Esophagus squamous epithelium (tissue), 5 donors: ENCODE measurements at regions not wholly inside any gene's neighbourhood (a gene's known extent, or its start where the extent isn't known, plus 50 kb on each side); places are given as distances from the start of the nearest gene placed in this dataset.

Source experiments
- DNase-seq: peaks from one replicate; lab custom pipeline; 2025; lab: John Stamatoyannopoulos, UW
- H3K27ac ChIP-seq, 4 donors: fragments of 200-600 bp; sonication (generic); one replicate each; pipeline ENCODE4 v1.5.1; 2016 to 2019; ENCODE audit warnings: mild to moderate bottlenecking in 1 of 4
- H3K27me3 ChIP-seq, 4 donors: fragments of 200-600 bp; sonication (generic); 1 replicate in 3 of 4; 2 replicates in 1 of 4; pipeline versions ENCODE4 v1.5.1 to v1.6.0; 2017 to 2021; ENCODE audit warnings: antibody characterized with exemption in 1 of 4
- H3K36me3 ChIP-seq, 3 donors: fragments of 200-600 bp; sonication (generic); one replicate each; pipeline ENCODE4 v1.5.1; 2016 to 2019
- H3K4me1 ChIP-seq, 3 donors: fragments of 200-600 bp; sonication (generic); one replicate each; pipeline ENCODE4 v1.5.1; 2017 to 2019
- H3K4me3 ChIP-seq, 4 donors: fragments of 200-600 bp; sonication (generic); 1 replicate in 3 of 4; 2 replicates in 1 of 4; pipeline ENCODE4 v1.5.1; 2016 to 2019; ENCODE audit warnings: mild to moderate bottlenecking in 2 of 4, moderate library complexity in 1 of 4
- H3K9me3 ChIP-seq, 3 donors: fragments of 200-600 bp; sonication (generic); one replicate each; pipeline ENCODE4 v1.5.1; 2016 to 2019
- CTCF ChIP-seq, 6 experiments: fragments of 450-650 bp in 4 of 6; fragments of 200-600 bp in 2 of 6; sonication (generic) in 2 of 6; IDR thresholded peaks; one replicate each; pipeline ENCODE4 v1.5.1; 2016 to 2019; ENCODE audit warnings: antibody characterized with exemption in 6 of 6, mild to moderate bottlenecking in 4 of 6, moderate library complexity in 4 of 6
- POLR2A ChIP-seq, 4 donors: fragments of 450-650 bp; IDR thresholded peaks; one replicate each; pipeline ENCODE4 v1.6.1; 2017; ENCODE audit warnings: antibody characterized with exemption in 4 of 4, mild to moderate bottlenecking in 4 of 4, moderate library complexity in 3 of 4
- WGBS, 2 donors: methylation state at CpG; one replicate each; pipeline ENCODE4 v1.1.5; 2018; 5-methylcytosine and 5-hydroxymethylcytosine counted together
- intact Hi-C: fragments of 100-400 bp; cut with DNase I; formaldehyde crosslinking; loops from one replicate; pipeline ENCODE4 v1.15.0; 2022
- donor health status: DM: yes; HTN: yes; CAD: no.

- intact Hi-C loops: no loop called here
- TF ChIP-seq CTCF (IDR thresholded peaks at IDR 0.05) (no peak), POLR2A (IDR thresholded peaks at IDR 0.05) (no peak)
- 75 to 77% methylated on average over 7 of the region's 7 CpGs for WGBS, 2 donors
- Histone ChIP-seq H3K36me3 (no peaks in the 10 kb centered on the region), H3K27me3 (peaks cover 0 to 4% (median 0%) of the 10 kb centered on the region in 4 donors), H3K4me3 (no peak overlapping the region), H3K4me1 (no peaks in the 10 kb centered on the region), H3K27ac (no peak overlapping the region), H3K9me3 (no peaks in the 10 kb centered on the region)
- no peak for DNase-seq
Observed at GRCh38 chr16:55380485-55380884, 56.5 kb downstream of the IRX6 start.

GRCh38 chr16:55384288-55385247 is 60.6 kb downstream of the IRX6 start:
- no peaks in the 10 kb centered on the region for H3K9me3 ChIP-seq
- intact Hi-C loops: no loop called here
- TF ChIP-seq CTCF (IDR thresholded peaks at IDR 0.05) (no peak), POLR2A (IDR thresholded peaks at IDR 0.05) (no peak)
- DNase-seq: no peak
- peaks cover 0 to 4% (median 0%) of the 10 kb centered on the region in 4 donors for H3K27me3 ChIP-seq
- no peak overlapping the region for H3K27ac ChIP-seq
- 70 to 80% methylated on average over 12 of the region's 12 CpGs for WGBS, 2 donors
- no peaks in the 10 kb centered on the region for H3K36me3 ChIP-seq
- no peak overlapping the region for H3K4me3 ChIP-seq
- peaks cover 0 to 8% (median 0%) of the 10 kb centered on the region in 3 donors for H3K4me1 ChIP-seq

GRCh38 chr16:55385359-55385758 is 61.4 kb downstream of the IRX6 start:
- Histone ChIP-seq H3K36me3 (no peaks in the 10 kb centered on the region), H3K9me3 (no peaks in the 10 kb centered on the region), H3K27ac (no peak overlapping the region), H3K4me3 (no peak overlapping the region), H3K4me1 (peaks cover 0 to 8% (median 0%) of the 10 kb centered on the region in 3 donors), H3K27me3 (peaks cover 0 to 9% (median 0%) of the 10 kb centered on the region in 4 donors)
- intact Hi-C loops: no loop called here
- no peak for TF ChIP-seq POLR2A (IDR thresholded peaks at IDR 0.05)
- TF ChIP-seq CTCF (IDR thresholded peaks at IDR 0.05): no peak
- no peak for DNase-seq
- WGBS, 2 donors: 66 to 72% methylated on average over 3 of the region's 3 CpGs

GRCh38 chr16:55386534-55387296 is 62.7 kb downstream of the IRX6 start:
- no peaks in the 10 kb centered on the region for H3K9me3 ChIP-seq
- intact Hi-C loops: no loop called here
- H3K27ac ChIP-seq: no peak overlapping the region
- no peak for TF ChIP-seq POLR2A (IDR thresholded peaks at IDR 0.05)
- no peak for TF ChIP-seq CTCF (IDR thresholded peaks at IDR 0.05)
- DNase-seq: no peak
- no peaks in the 10 kb centered on the region for H3K36me3 ChIP-seq
- peaks cover 0 to 5% (median 0%) of the 10 kb centered on the region in 4 donors for H3K27me3 ChIP-seq
- peaks cover 0 to 16% (median 0%) of the 10 kb centered on the region in 3 donors for H3K4me1 ChIP-seq
- H3K4me3 ChIP-seq: no peak overlapping the region
- WGBS, 2 donors: 64 to 65% methylated on average over 4 to 5 of the region's 5 CpGs
